ENCODE measurements at regions not wholly inside any gene's neighbourhood (a gene's known extent, or its start where the extent isn't known, plus 50 kb on each side); places are given as distances from the start of the nearest gene placed in this dataset.

- TF ChIP-seq TCF7L2 (IDR thresholded peaks at IDR 0.05; ENCODE audit: borderline replicate concordance, extremely low read depth, insufficient read depth, insufficient read length), result no peak
Measured at GRCh38 chr2:120886534-120887319, 151.1 kb downstream of the GLI2 start (continued).

- ChIA-PET POLR2A (no interaction called here), RAD21 (ENCODE audit: low non-redundant PET in 1 of 2, low total read pairs in 2 of 2, uncharacterized antibody in 2 of 2, unreplicated experiment in 2 of 2) (no interaction called here), CTCF (no interaction called here)
- no peak overlapping the region for H3K4me3 ChIP-seq (replicated peaks in 1 of 2; ENCODE audit: low read depth in 1 of 2, low read length in 2 of 2)
- H3K27ac ChIP-seq (ENCODE audit: low read depth, low read length), result no peak overlapping the region
- H3K27me3 ChIP-seq (ENCODE audit: insufficient read depth, low read length), result no peaks in the 10 kb centered on the region
- H3K9ac ChIP-seq (ENCODE audit: low read length), result no peak overlapping the region
- H3K9me3 ChIP-seq (ENCODE audit: control insufficient read depth in 1 of 2, insufficient read depth in 1 of 2, low read depth in 1 of 2, low read length in 2 of 2), result no peaks in the 10 kb centered on the region
- DNase-seq (ENCODE audit: low read depth, low spot score) (no peak), ATAC-seq (no peak)
- intact Hi-C loops (cut with micrococcal nuclease), result loop anchor here (10.0 kb wide), 1 partner anchor 193 kb away; no protein-coding TSS in a partner anchor
- TF ChIP-seq CEBPB (IDR thresholded peaks at IDR 0.05; ENCODE audit: low read depth) (no peak), POLR2A (IDR thresholded peaks at IDR 0.05; ENCODE audit: borderline replicate concordance, extremely low read depth, insufficient read depth, insufficient read length) (no peak), EGR1 (IDR thresholded peaks at IDR 0.05; ENCODE audit: low read depth) (no peak), MAX (IDR thresholded peaks at IDR 0.05) (no peak), ZBTB33 (IDR thresholded peaks at IDR 0.05; ENCODE audit: extremely low read depth, insufficient replicate concordance, low read length) (no peak), YY1 (IDR thresholded peaks at IDR 0.05; ENCODE audit: extremely low read depth, insufficient replicate concordance, low read depth, low read length) (no peak), TCF7L2 (IDR thresholded peaks at IDR 0.05; ENCODE audit: borderline replicate concordance, extremely low read depth, insufficient read depth, insufficient read length) (no peak), CTCF (IDR thresholded peaks at IDR 0.05 in 2 of 3, conservative IDR thresholded peaks at IDR 0.05 in 1 of 3; ENCODE audit: borderline replicate concordance in 1 of 3, insufficient read depth in 1 of 3, low read depth in 2 of 3, low read length in 2 of 3) (no peak), CBX3 (IDR thresholded peaks at IDR 0.05; ENCODE audit: low read depth) (no peak)
- no peaks in the 10 kb centered on the region for H4K20me1 ChIP-seq (ENCODE audit: insufficient read depth)
- H3K4me1 ChIP-seq (ENCODE audit: control insufficient read depth in 1 of 2, insufficient read depth in 2 of 2, low read length in 2 of 2), result no peaks in the 10 kb centered on the region
- H3K79me2 ChIP-seq (ENCODE audit: insufficient read depth, low read length), result no peaks in the 10 kb centered on the region
- BruUV-seq (replicated peaks), result no TSS peak
- H2AFZ ChIP-seq (ENCODE audit: low read depth, low read length, poor library complexity, severe bottlenecking), result no peak overlapping the region
- H3K4me2 ChIP-seq (ENCODE audit: low read length), result no peak overlapping the region
- no peaks in the 10 kb centered on the region for H3K36me3 ChIP-seq (ENCODE audit: control insufficient read depth in 1 of 2, insufficient read depth in 2 of 2, low read length in 2 of 2)
- no peaks in the 10 kb centered on the region for H3K9me2 ChIP-seq (ENCODE audit: insufficient read depth)
Measured at GRCh38 chr2:120887320-120887697, 151.6 kb downstream of the GLI2 start.
